BE2C (cell line): ENCODE measurements at regions not wholly inside any gene's neighbourhood (a gene's known extent, or its start where the extent isn't known, plus 50 kb on each side); places are given as distances from the start of the nearest gene placed in this dataset.

Source experiments
- DNase-seq: peaks from one replicate; pipeline ENCODE4 v3.0.0-alpha.2; 2020
- H3K27me3 ChIP-seq: fragments of 250-450 bp; sonication (Bioruptor Pico); 2 replicates; pipeline ENCODE4 v1.5.1; 2020; ENCODE audit warnings: mild to moderate bottlenecking
- H3K36me3 ChIP-seq: fragments of 250-450 bp; sonication (Bioruptor Pico); 2 replicates; pipeline ENCODE4 v1.5.1; 2020; ENCODE audit warnings: mild to moderate bottlenecking
- H3K4me1 ChIP-seq: fragments of 250-450 bp; sonication (Bioruptor Pico); 2 replicates; pipeline ENCODE4 v1.5.1; 2020
- H3K4me3 ChIP-seq: 2 replicates; pipeline ENCODE4 v1.5.1; 2011; ENCODE audit warnings: low read depth, low read length
- H3K9me3 ChIP-seq: fragments of 250-450 bp; sonication (Bioruptor Pico); 2 replicates; pipeline ENCODE4 v1.5.1; 2020
- TF ChIP-seq, protein P1 (sequence below): IDR thresholded peaks from 2 replicates; pipeline ENCODE4 v1.5.1; 2012; ENCODE audit warnings: mild to moderate bottlenecking, low read depth, low read length

GRCh38 chr18:6509417-6509816 is 94.7 kb upstream of the L3MBTL4 start:
- TF ChIP-seq, protein P1, sequence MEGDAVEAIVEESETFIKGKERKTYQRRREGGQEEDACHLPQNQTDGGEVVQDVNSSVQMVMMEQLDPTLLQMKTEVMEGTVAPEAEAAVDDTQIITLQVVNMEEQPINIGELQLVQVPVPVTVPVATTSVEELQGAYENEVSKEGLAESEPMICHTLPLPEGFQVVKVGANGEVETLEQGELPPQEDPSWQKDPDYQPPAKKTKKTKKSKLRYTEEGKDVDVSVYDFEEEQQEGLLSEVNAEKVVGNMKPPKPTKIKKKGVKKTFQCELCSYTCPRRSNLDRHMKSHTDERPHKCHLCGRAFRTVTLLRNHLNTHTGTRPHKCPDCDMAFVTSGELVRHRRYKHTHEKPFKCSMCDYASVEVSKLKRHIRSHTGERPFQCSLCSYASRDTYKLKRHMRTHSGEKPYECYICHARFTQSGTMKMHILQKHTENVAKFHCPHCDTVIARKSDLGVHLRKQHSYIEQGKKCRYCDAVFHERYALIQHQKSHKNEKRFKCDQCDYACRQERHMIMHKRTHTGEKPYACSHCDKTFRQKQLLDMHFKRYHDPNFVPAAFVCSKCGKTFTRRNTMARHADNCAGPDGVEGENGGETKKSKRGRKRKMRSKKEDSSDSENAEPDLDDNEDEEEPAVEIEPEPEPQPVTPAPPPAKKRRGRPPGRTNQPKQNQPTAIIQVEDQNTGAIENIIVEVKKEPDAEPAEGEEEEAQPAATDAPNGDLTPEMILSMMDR = no peak
- Histone ChIP-seq H3K4me1 (no peaks in the 10 kb centered on the region), H3K36me3 (no peaks in the 10 kb centered on the region), H3K9me3 (no peaks in the 10 kb centered on the region), H3K27me3 (no peaks in the 10 kb centered on the region), H3K4me3 (no peak overlapping the region)
- DNase-seq = no peak

DNA sequence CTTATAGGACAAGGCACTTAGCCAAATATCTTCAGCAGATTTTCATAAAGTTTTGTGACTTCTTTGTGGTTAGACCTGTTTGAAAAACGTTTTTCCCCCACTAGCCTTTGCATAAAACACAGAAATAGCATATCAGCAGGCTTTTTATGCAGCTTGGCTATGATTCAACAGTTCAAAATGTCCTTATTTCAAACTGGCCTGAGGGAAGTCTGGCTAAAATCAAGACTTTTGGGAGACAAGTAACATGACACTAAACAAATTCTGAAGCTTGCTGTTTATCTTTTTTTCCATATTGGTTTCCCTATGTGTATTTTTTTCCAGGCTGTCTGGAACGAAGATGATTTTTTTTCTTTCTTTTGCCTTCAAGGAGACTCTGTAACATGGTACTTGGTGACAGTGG is 95.1 kb upstream of the L3MBTL4 start:
- H3K36me3 ChIP-seq = no peaks in the 10 kb centered on the region
- no peak overlapping the region for H3K4me3 ChIP-seq
- no peaks in the 10 kb centered on the region for H3K9me3 ChIP-seq
- TF ChIP-seq, protein P1 = no peak
- DNase-seq = no peak
- no peaks in the 10 kb centered on the region for H3K4me1 ChIP-seq
- H3K27me3 ChIP-seq = no peaks in the 10 kb centered on the region

DNA sequence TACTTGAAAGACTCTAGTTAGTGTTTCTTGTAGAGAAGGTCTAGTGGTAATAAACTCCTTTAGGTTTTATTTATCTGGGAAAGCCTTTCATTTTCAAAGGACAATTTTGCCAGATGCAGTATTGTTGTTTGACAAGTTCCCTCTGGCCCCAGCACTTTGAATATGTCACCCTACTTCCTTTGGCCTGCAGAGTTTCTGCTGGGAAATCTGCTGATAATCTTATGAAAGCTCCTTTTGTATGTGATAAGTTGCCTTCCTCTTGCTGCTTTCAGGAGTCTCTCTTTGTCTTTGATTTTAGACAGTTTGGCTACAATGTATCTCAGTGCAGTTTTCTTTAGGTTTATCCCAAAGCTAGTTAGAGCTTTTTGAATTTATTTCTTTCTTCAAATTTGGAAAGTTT is 106.2 kb upstream of the L3MBTL4 start:
- DNase-seq = no peak
- no peaks in the 10 kb centered on the region for H3K4me1 ChIP-seq
- no peaks in the 10 kb centered on the region for H3K9me3 ChIP-seq
- no peak overlapping the region for H3K4me3 ChIP-seq
- no peaks in the 10 kb centered on the region for H3K27me3 ChIP-seq
- no peaks in the 10 kb centered on the region for H3K36me3 ChIP-seq
- TF ChIP-seq, protein P1 = no peak

- TF ChIP-seq, protein P1 = peak; percentile 73
- H3K4me1 ChIP-seq = no peaks in the 10 kb centered on the region
- no peaks in the 10 kb centered on the region for H3K36me3 ChIP-seq
- no peak overlapping the region for H3K4me3 ChIP-seq
- no peaks in the 10 kb centered on the region for H3K9me3 ChIP-seq
- no peaks in the 10 kb centered on the region for H3K27me3 ChIP-seq
- DNase-seq = peak; percentile 28
Measured at GRCh38 chr18:6521803-6522418, 107.2 kb upstream of the L3MBTL4 start.

- no peak for DNase-seq
- no peaks in the 10 kb centered on the region for H3K9me3 ChIP-seq
- no peak overlapping the region for H3K4me3 ChIP-seq
- no peaks in the 10 kb centered on the region for H3K27me3 ChIP-seq
- TF ChIP-seq, protein P1 = no peak
- H3K36me3 ChIP-seq = no peaks in the 10 kb centered on the region
- H3K4me1 ChIP-seq = no peaks in the 10 kb centered on the region
Measured at GRCh38 chr18:6525604-6526003, 110.9 kb upstream of the L3MBTL4 start.

GRCh38 chr18:6537475-6537874 is 122.8 kb upstream of the L3MBTL4 start:
- Histone ChIP-seq H3K4me3 (no peak overlapping the region), H3K36me3 (no peaks in the 10 kb centered on the region), H3K9me3 (no peaks in the 10 kb centered on the region), H3K4me1 (no peaks in the 10 kb centered on the region), H3K27me3 (no peaks in the 10 kb centered on the region)
- no peak for DNase-seq
- TF ChIP-seq, protein P1 = no peak
